SK-N-MC (cell line): ENCODE measurements at regions not wholly inside any gene's neighbourhood (a gene's known extent, or its start where the extent isn't known, plus 50 kb on each side); places are given as distances from the start of the nearest gene placed in this dataset.

Experiments
- EZH2 ChIP-seq: fragments of 200-600 bp; sonication (generic); IDR thresholded peaks from one replicate; pipeline ENCODE4 v1.6.1; 2017; ENCODE audit warnings: antibody characterized with exemption
- FOXP2 ChIP-seq: optimal IDR thresholded peaks from 2 replicates; pipeline ENCODE3; 2011; ENCODE audit warnings: mild to moderate bottlenecking, moderate library complexity; ENCODE audit not compliant: insufficient read depth; ENCODE audit errors: extremely low read length, control extremely low read depth
- POLR2AphosphoS5 ChIP-seq: IDR thresholded peaks from 2 replicates; pipeline ENCODE4 v1.6.1; 2012; ENCODE audit warnings: mild to moderate bottlenecking, low read depth, low read length, borderline replicate concordance

- TF ChIP-seq EZH2: no peak
- no peak for TF ChIP-seq POLR2AphosphoS5
- TF ChIP-seq FOXP2: no peak
Observed at GRCh38 chr2:129467012-129467779, 512.3 kb upstream of the RAB6C start.
